CD14-positive monocyte (primary cell): ENCODE measurements at regions not wholly inside any gene's neighbourhood (a gene's known extent, or its start where the extent isn't known, plus 50 kb on each side); places are given as distances from the start of the nearest gene placed in this dataset.

Experiments
- DNase-seq, 3 donors: peaks; one replicate each; pipeline ENCODE4 v3.0.0-alpha.2; 2011 to 2022
- H2AFZ ChIP-seq: 2 replicates; pipeline ENCODE4 v1.6.0; 2012; ENCODE audit warnings: mild to moderate bottlenecking, low read depth, low read length, inconsistent platforms; ENCODE audit not compliant: insufficient read depth, poor library complexity, severe bottlenecking
- H3K27ac ChIP-seq, 2 donors: 1 replicate in 1 of 2; 2 replicates in 1 of 2; pipeline ENCODE4 v1.5.1; 2012 to 2013; ENCODE audit warnings: low read length in 2 of 2, control low read depth in 1 of 2, inconsistent platforms in 1 of 2, low read depth in 1 of 2, mild to moderate bottlenecking in 1 of 2
- H3K27me3 ChIP-seq, 2 donors: one replicate each; pipeline versions ENCODE4 v1.6.0 to v1.6.1; 2011 to 2013; ENCODE audit warnings: low read length in 2 of 2; ENCODE audit not compliant: control insufficient read depth in 2 of 2, insufficient read depth in 2 of 2
- H3K36me3 ChIP-seq, 2 donors: replicated peaks in 1 of 2; 1 replicate in 1 of 2; 2 replicates in 1 of 2; pipeline versions ENCODE4 v1.5.1 to v1.6.1; 2012 to 2013; ENCODE audit warnings: low read length in 2 of 2, control low read depth in 1 of 2, inconsistent platforms in 1 of 2, mild to moderate bottlenecking in 1 of 2; ENCODE audit not compliant: insufficient read depth in 2 of 2, control insufficient read depth in 1 of 2
- H3K4me1 ChIP-seq, 2 donors: 1 replicate in 1 of 2; 2 replicates in 1 of 2; pipeline versions ENCODE4 v1.5.1 to v1.6.1; 2012 to 2013; ENCODE audit warnings: low read length in 2 of 2, control low read depth in 1 of 2, inconsistent platforms in 1 of 2, mild to moderate bottlenecking in 1 of 2, moderate library complexity in 1 of 2; ENCODE audit not compliant: insufficient read depth in 2 of 2, control insufficient read depth in 1 of 2
- H3K4me2 ChIP-seq: replicated peaks from 2 replicates; pipeline ENCODE3; 2012; ENCODE audit warnings: low read length, moderate library complexity, mild to moderate bottlenecking; ENCODE audit not compliant: poor library complexity, severe bottlenecking; ENCODE audit errors: extremely low read depth
- H3K4me3 ChIP-seq, 3 experiments: fragments of 200-600 bp in 1 of 3; sonication (generic) in 1 of 3; replicated peaks in 1 of 3; 1 replicate in 2 of 3; 2 replicates in 1 of 3; pipeline ENCODE4 v1.5.1; 2011 to 2013; ENCODE audit warnings: low read length in 3 of 3, mild to moderate bottlenecking in 3 of 3, control low read depth in 2 of 3, low read depth in 2 of 3, inconsistent platforms in 1 of 3, moderate library complexity in 1 of 3
- H3K79me2 ChIP-seq: 2 replicates; pipeline ENCODE4 v1.6.0; 2012; ENCODE audit warnings: mild to moderate bottlenecking, control low read depth, inconsistent platforms, low read length, moderate library complexity; ENCODE audit not compliant: insufficient read depth
- H3K9ac ChIP-seq: 2 replicates; pipeline ENCODE4 v1.6.0; 2017; ENCODE audit warnings: low read length, mild to moderate bottlenecking; ENCODE audit not compliant: insufficient read depth, poor library complexity, severe bottlenecking
- H3K9me3 ChIP-seq, 2 donors: replicated peaks in 1 of 2; 1 replicate in 1 of 2; 2 replicates in 1 of 2; pipeline versions ENCODE4 v1.5.1 to v1.6.1; 2012 to 2013; ENCODE audit warnings: low read length in 2 of 2, control low read depth in 1 of 2; ENCODE audit not compliant: control insufficient read depth in 1 of 2, insufficient read depth in 1 of 2
- H4K20me1 ChIP-seq: 2 replicates; pipeline ENCODE4 v1.6.0; 2012; ENCODE audit warnings: mild to moderate bottlenecking, low read length, control low read depth, moderate library complexity; ENCODE audit not compliant: insufficient read depth
- H3K27ac Mint-ChIP-seq, 7 donors: one replicate each; pipeline ENCODE4 v1.8.0; 2020; ENCODE audit warnings: mild to moderate bottlenecking in 7 of 7, mixed read lengths in 7 of 7, moderate library complexity in 6 of 7, inconsistent platforms in 2 of 7
- H3K27me3 Mint-ChIP-seq, 3 donors: one replicate each; pipeline ENCODE4 v1.8.0; 2021 to 2022; ENCODE audit warnings: low read depth in 3 of 3, mild to moderate bottlenecking in 3 of 3, mixed read lengths in 3 of 3, moderate library complexity in 3 of 3, inconsistent platforms in 1 of 3
- H3K36me3 Mint-ChIP-seq, 2 donors: one replicate each; pipeline ENCODE4 v1.8.0; 2020; ENCODE audit warnings: mixed read lengths in 2 of 2, inconsistent platforms in 1 of 2, mild to moderate bottlenecking in 1 of 2
- H3K4me1 Mint-ChIP-seq: one replicate; pipeline ENCODE4 v1.8.0; 2020; ENCODE audit warnings: mild to moderate bottlenecking, mixed read lengths
- H3K4me3 Mint-ChIP-seq, 2 donors: one replicate each; pipeline ENCODE4 v1.8.0; 2020; ENCODE audit warnings: mild to moderate bottlenecking in 2 of 2, mixed read lengths in 2 of 2, moderate library complexity in 1 of 2
- H3K9me3 Mint-ChIP-seq, 7 donors: one replicate each; pipeline ENCODE4 v1.8.0; 2020 to 2022; ENCODE audit warnings: mixed read lengths in 7 of 7, mild to moderate bottlenecking in 6 of 7, moderate library complexity in 6 of 7, inconsistent platforms in 2 of 7
- WGBS: methylation state at CpG from one replicate; pipeline ENCODE4 v1.1.5; 2013; ENCODE audit warnings: missing lambda C conversion rate; ENCODE audit not compliant: insufficient coverage; 5-methylcytosine and 5-hydroxymethylcytosine counted together
- intact Hi-C, 2 donors: fragments of 100-400 bp; cut with micrococcal nuclease; formaldehyde crosslinking; loops; one replicate each; pipeline versions ENCODE4 v1.15.0 to v1.15.1; 2023
- TF ChIP-seq, protein P1 (sequence below): fragments of 200-600 bp; IDR thresholded peaks from one replicate; pipeline ENCODE4 v1.8.0; 2022; ENCODE audit warnings: antibody characterized with exemption, mild to moderate bottlenecking

DNA sequence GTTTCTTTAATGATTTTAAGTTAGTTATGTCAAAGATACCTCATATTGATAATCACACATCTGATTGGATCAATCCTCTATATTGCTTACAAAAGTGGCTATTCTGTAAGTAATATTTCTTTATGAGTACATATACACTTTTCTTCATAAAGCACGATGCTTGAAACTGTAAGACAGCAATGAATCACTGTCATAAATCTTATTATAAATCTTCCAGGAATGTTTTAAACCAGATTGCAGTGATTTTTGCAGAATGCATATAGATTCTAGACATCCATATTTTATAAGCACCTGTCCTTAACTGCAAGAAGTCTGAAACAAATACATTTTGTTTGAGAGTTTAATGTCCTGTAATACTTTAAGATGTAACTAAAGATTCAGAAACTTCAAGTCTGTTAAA is 367.0 kb upstream of the FANCL start:
- no peak overlapping the region for H3K9ac ChIP-seq
- no peak for DNase-seq
- TF ChIP-seq, protein P1, sequence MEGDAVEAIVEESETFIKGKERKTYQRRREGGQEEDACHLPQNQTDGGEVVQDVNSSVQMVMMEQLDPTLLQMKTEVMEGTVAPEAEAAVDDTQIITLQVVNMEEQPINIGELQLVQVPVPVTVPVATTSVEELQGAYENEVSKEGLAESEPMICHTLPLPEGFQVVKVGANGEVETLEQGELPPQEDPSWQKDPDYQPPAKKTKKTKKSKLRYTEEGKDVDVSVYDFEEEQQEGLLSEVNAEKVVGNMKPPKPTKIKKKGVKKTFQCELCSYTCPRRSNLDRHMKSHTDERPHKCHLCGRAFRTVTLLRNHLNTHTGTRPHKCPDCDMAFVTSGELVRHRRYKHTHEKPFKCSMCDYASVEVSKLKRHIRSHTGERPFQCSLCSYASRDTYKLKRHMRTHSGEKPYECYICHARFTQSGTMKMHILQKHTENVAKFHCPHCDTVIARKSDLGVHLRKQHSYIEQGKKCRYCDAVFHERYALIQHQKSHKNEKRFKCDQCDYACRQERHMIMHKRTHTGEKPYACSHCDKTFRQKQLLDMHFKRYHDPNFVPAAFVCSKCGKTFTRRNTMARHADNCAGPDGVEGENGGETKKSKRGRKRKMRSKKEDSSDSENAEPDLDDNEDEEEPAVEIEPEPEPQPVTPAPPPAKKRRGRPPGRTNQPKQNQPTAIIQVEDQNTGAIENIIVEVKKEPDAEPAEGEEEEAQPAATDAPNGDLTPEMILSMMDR, result no peak
- Mint-ChIP-seq H3K27me3 (no peaks in the 10 kb centered on the region), H3K9me3 (peaks cover 0 to 2% (median 0%) of the 10 kb centered on the region in 7 donors), H3K4me1 (peaks cover 24% of the 10 kb centered on the region), H3K36me3 (no peaks in the 10 kb centered on the region), H3K27ac (no peak overlapping the region), H3K4me3 (no peak overlapping the region)
- intact Hi-C loops, result no loop called here
- no peaks in the 10 kb centered on the region for H3K79me2 ChIP-seq
- H3K27me3 ChIP-seq, result no peaks in the 10 kb centered on the region
- H2AFZ ChIP-seq, result no peak overlapping the region
- H3K36me3 ChIP-seq, result no peaks in the 10 kb centered on the region
- H3K4me2 ChIP-seq, result no peak overlapping the region
- WGBS, result no CpG with 5 or more reads among the region's 1 CpG
- no peak overlapping the region for H3K27ac ChIP-seq
- no peaks in the 10 kb centered on the region for H3K9me3 ChIP-seq
- no peak overlapping the region for H3K4me3 ChIP-seq
- peaks cover 9 to 12% of the 10 kb centered on the region in 2 donors for H3K4me1 ChIP-seq
- no peaks in the 10 kb centered on the region for H4K20me1 ChIP-seq

DNA sequence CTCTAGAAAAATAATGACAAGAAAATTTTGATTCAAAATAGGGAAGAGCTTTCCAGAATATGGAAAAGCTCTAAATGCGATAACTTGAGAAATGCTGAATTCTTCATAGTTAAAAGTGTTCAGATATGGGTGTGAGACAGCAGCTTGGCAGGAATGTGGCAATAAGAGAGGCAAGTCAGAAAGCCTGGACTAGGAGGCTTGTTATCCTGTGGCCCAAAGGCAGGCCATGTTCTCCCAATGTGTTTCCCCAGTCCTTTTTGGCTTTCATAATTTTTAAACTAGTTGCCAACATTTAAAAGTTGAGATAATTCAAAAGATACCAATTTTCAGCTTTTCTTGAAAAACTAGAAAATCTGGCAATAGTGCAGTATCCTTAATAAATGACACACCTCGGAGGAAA is 366.3 kb upstream of the FANCL start:
- Mint-ChIP-seq H3K27me3 (no peaks in the 10 kb centered on the region), H3K9me3 (peaks cover 0 to 2% (median 0%) of the 10 kb centered on the region in 7 donors), H3K36me3 (no peaks in the 10 kb centered on the region), H3K27ac (no peak overlapping the region), H3K4me3 (no peak overlapping the region), H3K4me1 (peaks cover 20% of the 10 kb centered on the region)
- Histone ChIP-seq H3K27ac (no peak overlapping the region), H2AFZ (no peak overlapping the region), H3K4me2 (no peak overlapping the region), H3K9me3 (no peaks in the 10 kb centered on the region), H3K9ac (no peak overlapping the region), H3K36me3 (no peaks in the 10 kb centered on the region), H3K4me3 (no peak overlapping the region), H3K27me3 (no peaks in the 10 kb centered on the region), H3K4me1 (peaks cover 9 to 12% of the 10 kb centered on the region in 2 donors), H3K79me2 (no peaks in the 10 kb centered on the region), H4K20me1 (no peaks in the 10 kb centered on the region)
- WGBS, result 100% methylated on average over 2 of the region's 2 CpGs
- intact Hi-C loops, result no loop called here
- TF ChIP-seq, protein P1, result no peak
- no peak for DNase-seq
